Keratinocyte (primary cell): ENCODE measurements at regions not wholly inside any gene's neighbourhood (a gene's known extent, or its start where the extent isn't known, plus 50 kb on each side); places are given as distances from the start of the nearest gene placed in this dataset.

ENCODE experiments used
- DNase-seq: peaks from one replicate; pipeline ENCODE4 v3.0.0-alpha.2; 2011; ENCODE audit warnings: low read depth, missing footprints, low spot score
- FAIRE-seq: peaks from 2 replicates; lab custom pipeline; 2011; peaks lifted over from hg19 to GRCh38; lab: Jason Lieb, UNC
- H2AFZ ChIP-seq: 2 replicates; pipeline ENCODE4 v1.6.0; 2012; ENCODE audit warnings: low read length, control low read depth, inconsistent platforms; ENCODE audit not compliant: control insufficient read depth
- H3K27ac ChIP-seq: 2 replicates; pipeline ENCODE4 v1.5.1; 2011; ENCODE audit warnings: low read length; ENCODE audit not compliant: control insufficient read depth, insufficient read depth
- H3K27me3 ChIP-seq: 3 replicates; pipeline ENCODE4 v1.6.0; 2011; ENCODE audit warnings: low read length; ENCODE audit not compliant: control insufficient read depth, insufficient read depth; ENCODE audit errors: extremely low read depth
- H3K36me3 ChIP-seq, 2 experiments: 2 replicates in 1 of 2; 3 replicates in 1 of 2; pipeline ENCODE4 v1.5.1; 2011; ENCODE audit warnings: low read length in 2 of 2, mild to moderate bottlenecking in 1 of 2; ENCODE audit not compliant: control insufficient read depth in 2 of 2, insufficient read depth in 2 of 2; ENCODE audit errors: extremely low read depth in 1 of 2
- H3K4me1 ChIP-seq: 3 replicates; pipeline ENCODE4 v1.5.1; 2011; ENCODE audit warnings: low read length; ENCODE audit not compliant: control insufficient read depth, insufficient read depth; ENCODE audit errors: extremely low read depth
- H3K4me2 ChIP-seq: 3 replicates; pipeline ENCODE4 v1.6.0; 2011; ENCODE audit warnings: low read depth, low read length; ENCODE audit not compliant: control insufficient read depth, insufficient read depth; ENCODE audit errors: extremely low read depth
- H3K4me3 ChIP-seq, 3 experiments: fragments of 200-600 bp in 1 of 3; sonication (generic) in 1 of 3; 2 replicates in 2 of 3; 3 replicates in 1 of 3; pipeline ENCODE4 v1.5.1; 2011 to 2016; ENCODE audit warnings: low read length in 3 of 3, mild to moderate bottlenecking in 3 of 3, control low read depth in 2 of 3, inconsistent platforms in 1 of 3, low read depth in 1 of 3, mixed read lengths in 1 of 3, mixed run types in 1 of 3, moderate library complexity in 1 of 3; ENCODE audit not compliant: control insufficient read depth in 2 of 3, insufficient read depth in 2 of 3; ENCODE audit errors: extremely low read depth in 1 of 3
- H3K79me2 ChIP-seq: 2 replicates; pipeline ENCODE4 v1.6.0; 2012; ENCODE audit warnings: low read length; ENCODE audit not compliant: control insufficient read depth, insufficient read depth
- H3K9ac ChIP-seq: 3 replicates; pipeline ENCODE4 v1.6.0; 2011; ENCODE audit warnings: low read length; ENCODE audit not compliant: control insufficient read depth, insufficient read depth; ENCODE audit errors: extremely low read depth
- H3K9me1 ChIP-seq: 3 replicates; pipeline ENCODE4 v1.6.0; 2011; ENCODE audit warnings: low read length; ENCODE audit not compliant: control insufficient read depth, insufficient read depth; ENCODE audit errors: extremely low read depth
- H3K9me3 ChIP-seq: 2 replicates; pipeline ENCODE4 v1.5.1; 2012; ENCODE audit warnings: low read depth, low read length; ENCODE audit not compliant: control insufficient read depth
- H4K20me1 ChIP-seq: 3 replicates; pipeline ENCODE4 v1.6.0; 2011; ENCODE audit warnings: low read length; ENCODE audit not compliant: control insufficient read depth, insufficient read depth; ENCODE audit errors: extremely low read depth
- EZH2 ChIP-seq: IDR thresholded peaks from one replicate; pipeline ENCODE4 v1.6.1; 2012; ENCODE audit warnings: inconsistent platforms, mild to moderate bottlenecking, low read length, moderate library complexity
- dilution Hi-C: fragments of 300-500 bp; cut with MboI; formaldehyde crosslinking; loops from one replicate; pipeline ENCODE4 v1.7.0; 2020; ENCODE audit warnings: low sequenced_read_pairs; ENCODE audit not compliant: extremely low pct_ligation_motif_present
- TF ChIP-seq, protein P1 (sequence below), 3 experiments: IDR thresholded peaks in 1 of 3; conservative IDR thresholded peaks in 1 of 3; optimal IDR thresholded peaks in 1 of 3; 2 replicates in 2 of 3; 3 replicates in 1 of 3; pipeline versions ENCODE3 to v1.5.1; 2011; ENCODE audit warnings: low read length in 3 of 3, mild to moderate bottlenecking in 3 of 3, moderate library complexity in 2 of 3, control low read depth in 1 of 3, inconsistent platforms in 1 of 3; ENCODE audit not compliant: insufficient read depth in 2 of 3; ENCODE audit errors: extremely low read depth in 1 of 3

DNA sequence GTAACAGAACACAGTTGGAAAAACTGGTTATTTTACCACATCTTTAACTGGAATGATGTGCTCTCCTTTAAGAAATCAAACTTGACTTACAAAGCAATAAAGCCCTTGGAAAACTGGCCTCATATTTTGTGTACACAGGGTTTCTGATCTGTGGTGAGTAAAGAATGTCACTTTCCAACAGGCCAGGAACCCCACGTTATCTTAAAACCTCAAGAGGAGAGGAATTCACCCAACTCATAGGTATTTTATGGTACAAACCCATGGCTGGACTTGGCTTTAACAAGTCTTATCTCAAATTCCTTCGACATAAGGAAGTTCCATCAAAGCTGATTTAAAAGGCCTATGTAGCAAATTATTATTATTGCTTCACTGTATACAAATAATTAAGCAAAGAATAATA, 1735.1 kb downstream of the PCDH7 start:
- Histone ChIP-seq H3K9me1 (no peaks in the 10 kb centered on the region), H4K20me1 (no peaks in the 10 kb centered on the region), H3K27me3 (no peaks in the 10 kb centered on the region), H3K4me1 (no peaks in the 10 kb centered on the region), H3K79me2 (no peaks in the 10 kb centered on the region), H3K9ac (no peak overlapping the region), H2AFZ (no peak overlapping the region), H3K27ac (no peak overlapping the region), H3K9me3 (no peaks in the 10 kb centered on the region), H3K36me3 (no peaks in the 10 kb centered on the region), H3K4me3 (no peak overlapping the region), H3K4me2 (no peak overlapping the region)
- no peak for FAIRE-seq
- dilution Hi-C loops: no loop called here
- DNase-seq: no peak
- TF ChIP-seq, protein P1, sequence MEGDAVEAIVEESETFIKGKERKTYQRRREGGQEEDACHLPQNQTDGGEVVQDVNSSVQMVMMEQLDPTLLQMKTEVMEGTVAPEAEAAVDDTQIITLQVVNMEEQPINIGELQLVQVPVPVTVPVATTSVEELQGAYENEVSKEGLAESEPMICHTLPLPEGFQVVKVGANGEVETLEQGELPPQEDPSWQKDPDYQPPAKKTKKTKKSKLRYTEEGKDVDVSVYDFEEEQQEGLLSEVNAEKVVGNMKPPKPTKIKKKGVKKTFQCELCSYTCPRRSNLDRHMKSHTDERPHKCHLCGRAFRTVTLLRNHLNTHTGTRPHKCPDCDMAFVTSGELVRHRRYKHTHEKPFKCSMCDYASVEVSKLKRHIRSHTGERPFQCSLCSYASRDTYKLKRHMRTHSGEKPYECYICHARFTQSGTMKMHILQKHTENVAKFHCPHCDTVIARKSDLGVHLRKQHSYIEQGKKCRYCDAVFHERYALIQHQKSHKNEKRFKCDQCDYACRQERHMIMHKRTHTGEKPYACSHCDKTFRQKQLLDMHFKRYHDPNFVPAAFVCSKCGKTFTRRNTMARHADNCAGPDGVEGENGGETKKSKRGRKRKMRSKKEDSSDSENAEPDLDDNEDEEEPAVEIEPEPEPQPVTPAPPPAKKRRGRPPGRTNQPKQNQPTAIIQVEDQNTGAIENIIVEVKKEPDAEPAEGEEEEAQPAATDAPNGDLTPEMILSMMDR (optimal IDR thresholded peaks at IDR 0.05 in 1 of 3, IDR thresholded peaks at IDR 0.05 in 1 of 3, conservative IDR thresholded peaks at IDR 0.05 in 1 of 3; ENCODE audit: extremely low read depth in 1 of 3, insufficient read depth in 2 of 3, low read length in 3 of 3): no peak
- TF ChIP-seq EZH2: no peak

DNA sequence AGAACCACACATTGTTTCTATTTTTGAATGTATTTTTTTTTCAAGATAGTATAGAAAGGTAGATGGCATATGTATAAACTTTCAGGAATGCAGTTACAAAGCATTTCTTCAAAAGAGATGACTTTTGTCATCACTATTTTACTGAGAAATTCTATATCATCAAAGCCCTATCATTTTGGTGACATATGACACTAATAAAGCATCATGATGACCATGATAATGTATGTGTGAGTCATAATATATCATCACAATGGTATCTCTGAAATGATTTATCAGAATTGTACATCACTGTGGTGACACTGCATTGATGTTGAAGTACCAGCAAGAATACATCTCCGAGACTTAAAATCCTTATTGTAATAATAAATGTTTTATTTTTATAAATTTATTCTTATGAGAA, 1740.8 kb downstream of the PCDH7 start:
- Histone ChIP-seq H3K4me2 (no peak overlapping the region), H3K9ac (no peak overlapping the region), H3K27ac (no peak overlapping the region), H3K9me3 (no peaks in the 10 kb centered on the region), H3K9me1 (no peaks in the 10 kb centered on the region), H3K36me3 (no peaks in the 10 kb centered on the region), H3K4me1 (no peaks in the 10 kb centered on the region), H4K20me1 (no peaks in the 10 kb centered on the region), H2AFZ (no peak overlapping the region), H3K79me2 (no peaks in the 10 kb centered on the region), H3K27me3 (no peaks in the 10 kb centered on the region), H3K4me3 (no peak overlapping the region)
- dilution Hi-C loops: no loop called here
- no peak for FAIRE-seq
- TF ChIP-seq, protein P1 (optimal IDR thresholded peaks at IDR 0.05 in 1 of 3, IDR thresholded peaks at IDR 0.05 in 1 of 3, conservative IDR thresholded peaks at IDR 0.05 in 1 of 3; ENCODE audit: extremely low read depth in 1 of 3, insufficient read depth in 2 of 3, low read length in 3 of 3): no peak
- no peak for TF ChIP-seq EZH2
- DNase-seq: no peak
